ENCODE measurements at regions not wholly inside any gene's neighbourhood (a gene's known extent, or its start where the extent isn't known, plus 50 kb on each side); places are given as distances from the start of the nearest gene placed in this dataset.

- no peak overlapping the region for H3K27ac ChIP-seq (ENCODE audit: low read depth, low read length)
- no peaks in the 10 kb centered on the region for H3F3A ChIP-seq (ENCODE audit: insufficient read depth)
- 0 out of 2 replicates have a peak, but pooled peaks cover 4% of the 10 kb centered on the region for H4K20me1 ChIP-seq (ENCODE audit: low read depth, low read length)
- TF ChIP-seq CTCF (IDR thresholded peaks at IDR 0.05; ENCODE audit: insufficient read depth, low read length, poor library complexity, severe bottlenecking) (no peak), EZH2phosphoT487 (conservative IDR thresholded peaks at IDR 0.05; ENCODE audit: low read length) (no peak)
- H3K79me2 ChIP-seq (ENCODE audit: insufficient read depth, low read length): no peaks in the 10 kb centered on the region
- H3K9ac ChIP-seq (ENCODE audit: low read length): no peak overlapping the region
- no peaks in the 10 kb centered on the region for H3K9me2 ChIP-seq (replicated peaks; ENCODE audit: insufficient read depth, low read length)
- H2AFZ ChIP-seq (ENCODE audit: low read depth, low read length, severe bottlenecking): no peak overlapping the region
- no peaks in the 10 kb centered on the region for H3K27me3 ChIP-seq (ENCODE audit: low read length)
- H3K4me3 ChIP-seq (ENCODE audit: insufficient read depth, low read length, poor library complexity, severe bottlenecking): no peak overlapping the region
- H3K36me3 ChIP-seq (ENCODE audit: low read length): no peaks in the 10 kb centered on the region
- H3K9me3 ChIP-seq (ENCODE audit: insufficient read depth, low read length): no peaks in the 10 kb centered on the region
- no peak overlapping the region for H3K4me2 ChIP-seq (ENCODE audit: low read depth, low read length, poor library complexity, severe bottlenecking)
Measured at GRCh38 chr7:8809320-8809719, 375.9 kb downstream of the NXPH1 start.

GRCh38 chr7:8817448-8818036, 384.1 kb downstream of the NXPH1 start:
- Histone ChIP-seq H3K4me2 (ENCODE audit: low read depth, low read length, poor library complexity, severe bottlenecking) (no peak overlapping the region), H4K20me1 (ENCODE audit: low read depth, low read length) (no peaks in the 10 kb centered on the region), H3K36me3 (ENCODE audit: low read length) (no peaks in the 10 kb centered on the region), H3K27ac (ENCODE audit: low read depth, low read length) (no peak overlapping the region), H2AFZ (ENCODE audit: low read depth, low read length, severe bottlenecking) (no peak overlapping the region), H3K27me3 (ENCODE audit: low read length) (no peaks in the 10 kb centered on the region), H3K9me3 (ENCODE audit: insufficient read depth, low read length) (no peaks in the 10 kb centered on the region), H3K4me3 (ENCODE audit: insufficient read depth, low read length, poor library complexity, severe bottlenecking) (no peak overlapping the region), H3K9me2 (replicated peaks; ENCODE audit: insufficient read depth, low read length) (no peaks in the 10 kb centered on the region), H3K79me2 (ENCODE audit: insufficient read depth, low read length) (no peaks in the 10 kb centered on the region), H3F3A (ENCODE audit: insufficient read depth) (no peaks in the 10 kb centered on the region), H3K9ac (ENCODE audit: low read length) (no peak overlapping the region)
- TF ChIP-seq EZH2phosphoT487 (conservative IDR thresholded peaks at IDR 0.05; ENCODE audit: low read length): no peak
- no peak for TF ChIP-seq CTCF (IDR thresholded peaks at IDR 0.05; ENCODE audit: insufficient read depth, low read length, poor library complexity, severe bottlenecking)

DNA sequence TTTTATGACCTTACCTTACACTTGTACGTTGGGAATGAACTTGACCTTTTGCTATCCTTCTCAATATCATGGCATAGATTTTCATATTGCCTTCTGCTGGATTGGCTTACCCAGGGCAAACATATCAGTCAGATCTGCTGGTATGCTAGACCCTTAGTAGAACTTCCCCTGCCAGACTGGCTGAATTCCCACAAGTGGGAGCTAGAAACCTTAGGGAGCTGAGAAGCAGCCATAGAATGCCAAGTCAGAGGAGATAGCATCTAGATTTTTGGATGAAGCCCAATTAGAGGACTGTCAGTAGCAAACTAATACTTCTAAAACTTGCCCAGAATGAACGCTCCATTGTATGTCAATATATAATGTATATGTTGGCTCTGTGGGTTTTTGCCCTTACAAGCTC, 385.0 kb downstream of the NXPH1 start:
- Histone ChIP-seq H2AFZ (ENCODE audit: low read depth, low read length, severe bottlenecking) (no peak overlapping the region), H3K9ac (ENCODE audit: low read length) (no peak overlapping the region), H3K9me2 (replicated peaks; ENCODE audit: insufficient read depth, low read length) (no peaks in the 10 kb centered on the region), H3F3A (ENCODE audit: insufficient read depth) (no peaks in the 10 kb centered on the region), H3K9me3 (ENCODE audit: insufficient read depth, low read length) (no peaks in the 10 kb centered on the region), H3K36me3 (ENCODE audit: low read length) (no peaks in the 10 kb centered on the region), H3K79me2 (ENCODE audit: insufficient read depth, low read length) (no peaks in the 10 kb centered on the region), H3K27me3 (ENCODE audit: low read length) (no peaks in the 10 kb centered on the region), H3K4me3 (ENCODE audit: insufficient read depth, low read length, poor library complexity, severe bottlenecking) (no peak overlapping the region), H4K20me1 (ENCODE audit: low read depth, low read length) (no peaks in the 10 kb centered on the region), H3K4me2 (ENCODE audit: low read depth, low read length, poor library complexity, severe bottlenecking) (no peak overlapping the region), H3K27ac (ENCODE audit: low read depth, low read length) (no peak overlapping the region)
- no peak for TF ChIP-seq CTCF (IDR thresholded peaks at IDR 0.05; ENCODE audit: insufficient read depth, low read length, poor library complexity, severe bottlenecking)
- no peak for TF ChIP-seq EZH2phosphoT487 (conservative IDR thresholded peaks at IDR 0.05; ENCODE audit: low read length)
